ENCODE measurements at regions not wholly inside any gene's neighbourhood (a gene's known extent, or its start where the extent isn't known, plus 50 kb on each side); places are given as distances from the start of the nearest gene placed in this dataset.

DNA sequence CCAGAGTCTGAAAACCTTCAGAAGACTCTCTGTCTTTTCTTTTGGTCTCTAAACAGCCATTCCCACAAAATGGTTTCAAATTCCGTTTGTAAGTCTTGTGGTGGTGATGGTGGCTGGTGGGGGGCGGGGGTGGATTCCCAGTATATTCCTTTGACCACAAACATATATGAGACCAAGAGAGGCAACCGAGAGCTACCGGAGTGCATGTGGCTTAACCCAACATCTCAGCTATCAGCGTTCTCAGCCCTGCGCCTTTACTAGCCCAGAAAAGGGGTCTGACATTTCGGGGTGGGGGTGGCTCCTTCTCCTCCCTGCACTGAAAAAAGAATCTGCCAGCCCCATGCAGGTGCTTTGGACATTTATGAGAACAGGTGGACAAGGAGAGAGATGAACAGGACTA is 621.1 kb downstream of the ACTR3B start:
- DNase-seq (ENCODE audit: low read depth): no peak
- POLR2A ChIA-PET: no interaction called here
- no peak for TF ChIP-seq CTCF (IDR thresholded peaks at IDR 0.05; ENCODE audit: insufficient read depth, low read depth, low read length)
- Histone ChIP-seq H3K4me3 (ENCODE audit: low read depth, low read length) (no peak overlapping the region), H3K36me3 (ENCODE audit: control insufficient read depth, insufficient read depth, low read length) (no peaks in the 10 kb centered on the region), H3K27me3 (ENCODE audit: control insufficient read depth, insufficient read depth, low read length) (no peaks in the 10 kb centered on the region)
- CTCF ChIA-PET: no interaction called here

GRCh38 chr7:153381275-153382040 is 621.9 kb downstream of the ACTR3B start:
- no peak for DNase-seq (ENCODE audit: low read depth)
- ChIA-PET CTCF (no interaction called here), POLR2A (no interaction called here)
- no peak overlapping the region for H3K4me3 ChIP-seq (ENCODE audit: low read depth, low read length)
- no peak for TF ChIP-seq CTCF (IDR thresholded peaks at IDR 0.05; ENCODE audit: insufficient read depth, low read depth, low read length)
- H3K36me3 ChIP-seq (ENCODE audit: control insufficient read depth, insufficient read depth, low read length): no peaks in the 10 kb centered on the region
- H3K27me3 ChIP-seq (ENCODE audit: control insufficient read depth, insufficient read depth, low read length): no peaks in the 10 kb centered on the region

- TF ChIP-seq CTCF (IDR thresholded peaks at IDR 0.05; ENCODE audit: insufficient read depth, low read depth, low read length): no peak
- no peak for DNase-seq (ENCODE audit: low read depth)
- Histone ChIP-seq H3K36me3 (ENCODE audit: control insufficient read depth, insufficient read depth, low read length) (no peaks in the 10 kb centered on the region), H3K4me3 (ENCODE audit: low read depth, low read length) (no peak overlapping the region), H3K27me3 (ENCODE audit: control insufficient read depth, insufficient read depth, low read length) (no peaks in the 10 kb centered on the region)
- CTCF ChIA-PET: no interaction called here
- POLR2A ChIA-PET: no interaction called here
These were observed 623.1 kb downstream of the ACTR3B start for GRCh38 chr7:153382641-153383101.

- ChIA-PET CTCF (no interaction called here), POLR2A (no interaction called here)
- no peak for DNase-seq (ENCODE audit: low read depth)
- Histone ChIP-seq H3K27me3 (ENCODE audit: control insufficient read depth, insufficient read depth, low read length) (no peaks in the 10 kb centered on the region), H3K4me3 (ENCODE audit: low read depth, low read length) (no peak overlapping the region), H3K36me3 (ENCODE audit: control insufficient read depth, insufficient read depth, low read length) (no peaks in the 10 kb centered on the region)
- no peak for TF ChIP-seq CTCF (IDR thresholded peaks at IDR 0.05; ENCODE audit: insufficient read depth, low read depth, low read length)
These were observed 624.2 kb downstream of the ACTR3B start for GRCh38 chr7:153383781-153384180.

DNA sequence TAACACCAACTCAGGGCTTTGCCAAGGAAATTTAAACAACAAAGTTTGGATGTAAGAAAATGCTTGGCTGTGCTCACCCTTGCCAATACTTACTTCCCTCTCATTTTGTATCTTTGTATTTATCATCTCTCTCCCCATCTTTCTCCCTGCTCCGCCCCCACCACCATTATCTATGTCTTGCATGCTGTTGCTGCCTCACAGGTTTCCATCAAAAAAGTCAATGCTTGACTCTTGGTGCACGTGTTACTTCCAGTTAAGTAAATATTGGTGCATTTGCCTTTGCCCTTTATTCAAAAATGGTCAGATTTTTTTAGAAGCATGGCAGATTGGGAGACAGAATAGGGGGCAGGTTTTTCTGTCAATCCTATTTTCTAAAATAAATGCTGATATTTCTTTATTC is 626.0 kb downstream of the ACTR3B start:
- H3K4me3 ChIP-seq (ENCODE audit: low read depth, low read length): no peak overlapping the region
- ChIA-PET POLR2A (no interaction called here), CTCF (no interaction called here)
- no peaks in the 10 kb centered on the region for H3K36me3 ChIP-seq (ENCODE audit: control insufficient read depth, insufficient read depth, low read length)
- TF ChIP-seq CTCF (IDR thresholded peaks at IDR 0.05; ENCODE audit: insufficient read depth, low read depth, low read length): no peak
- DNase-seq (ENCODE audit: low read depth): no peak
- H3K27me3 ChIP-seq (ENCODE audit: control insufficient read depth, insufficient read depth, low read length): no peaks in the 10 kb centered on the region

All from BJ (cell line).